ENCODE measurements at regions not wholly inside any gene's neighbourhood (a gene's known extent, or its start where the extent isn't known, plus 50 kb on each side); places are given as distances from the start of the nearest gene placed in this dataset.
"Not testable (repeated sequence)": the region's sequence is repeated elsewhere in the genome, so short reads cannot be mapped to it uniquely, and the experiment has no call there.

DNA sequence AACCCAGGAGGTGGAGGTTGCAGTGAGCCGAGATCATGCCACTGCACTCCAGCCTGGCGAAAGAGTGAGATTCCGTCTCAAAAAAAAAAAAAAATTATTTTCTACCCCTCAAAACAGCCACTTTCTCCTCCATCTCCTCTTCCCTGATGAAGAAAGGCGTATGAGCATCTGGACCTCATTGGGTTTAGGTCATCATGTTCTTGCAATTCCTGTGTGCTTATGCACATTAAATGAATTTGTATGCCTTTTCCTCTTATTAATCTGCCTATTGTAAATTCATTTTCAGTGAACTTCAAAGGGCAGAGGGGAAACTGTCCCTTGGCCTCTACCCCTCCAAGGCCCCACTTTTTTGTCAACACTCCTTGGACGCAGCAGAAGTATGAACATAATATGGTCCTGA lies 117.8 kb downstream of the RPLP1 start:
- ChIA-PET POLR2A (no interaction called here), CTCF (interaction anchor here (0.6 kb wide), 1 partner anchor 94 kb away, joined by 3 read pairs; no protein-coding TSS in a partner anchor)

GRCh38 chr15:69570997-69571396 lies 118.4 kb downstream of the RPLP1 start:
- CTCF ChIA-PET, result no interaction called here

DNA sequence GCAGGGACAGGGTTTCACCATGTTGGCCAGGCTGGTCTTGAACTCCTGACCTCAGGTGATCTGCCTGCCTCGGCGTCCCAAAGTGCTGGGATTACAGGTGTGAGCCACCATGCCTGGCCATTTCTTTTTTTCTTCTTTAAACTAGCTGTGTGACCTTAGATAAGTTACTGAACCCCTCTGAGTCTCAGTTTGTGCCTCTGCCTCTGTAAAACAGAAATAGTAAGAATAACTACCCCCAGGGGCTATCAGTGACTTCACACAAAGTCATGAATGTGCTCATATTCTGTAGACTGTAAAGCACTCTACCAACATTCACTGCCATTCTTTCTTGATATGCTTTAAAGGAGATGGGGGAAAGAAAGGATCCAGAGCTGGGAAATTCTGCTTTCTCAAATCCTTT lies 120.7 kb downstream of the RPLP1 start:
- CTCF ChIA-PET, result interaction anchor here (0.7 kb wide), 1 partner anchor 913 kb away, joined by 4 read pairs; no protein-coding TSS in a partner anchor
- POLR2A ChIA-PET, result not testable (repeated sequence)

More at GRCh38 chr15:69570997-69571396, 118.4 kb downstream of the RPLP1 start:
- POLR2A ChIA-PET, result no interaction called here

- ChIA-PET CTCF (no interaction called here), POLR2A (no interaction called here)
These were observed 121.3 kb downstream of the RPLP1 start for GRCh38 chr15:69573815-69574475.

DNA sequence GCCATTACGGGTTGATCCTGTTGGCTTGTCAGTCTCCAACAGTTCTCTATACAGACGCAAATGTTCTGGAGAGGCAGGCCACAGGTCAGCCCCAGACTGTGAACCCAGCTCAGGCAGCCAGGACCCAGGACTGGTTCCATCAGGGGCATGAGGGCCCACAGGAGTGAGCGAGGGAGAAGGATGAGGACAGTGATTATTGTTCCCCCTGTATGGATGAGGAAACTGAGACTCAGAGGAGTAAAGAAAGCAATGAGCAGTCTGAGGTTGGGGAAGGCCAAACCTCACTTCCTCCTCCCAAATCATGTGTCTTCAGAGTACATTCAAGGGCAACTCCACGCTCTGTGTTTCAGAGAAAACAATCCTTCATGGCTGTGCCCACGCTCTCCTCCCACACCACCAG lies 121.9 kb downstream of the RPLP1 start:
- ChIA-PET POLR2A (no interaction called here), CTCF (no interaction called here)

GRCh38 chr15:69575387-69575786 lies 122.8 kb downstream of the RPLP1 start:
- ChIA-PET CTCF (interaction anchor here (0.6 to 1.9 kb wide), 4 partner anchors 9 to 930 kb away, joined by 3 to 4 read pairs (median 3); no protein-coding TSS in a partner anchor), POLR2A (no interaction called here)

DNA sequence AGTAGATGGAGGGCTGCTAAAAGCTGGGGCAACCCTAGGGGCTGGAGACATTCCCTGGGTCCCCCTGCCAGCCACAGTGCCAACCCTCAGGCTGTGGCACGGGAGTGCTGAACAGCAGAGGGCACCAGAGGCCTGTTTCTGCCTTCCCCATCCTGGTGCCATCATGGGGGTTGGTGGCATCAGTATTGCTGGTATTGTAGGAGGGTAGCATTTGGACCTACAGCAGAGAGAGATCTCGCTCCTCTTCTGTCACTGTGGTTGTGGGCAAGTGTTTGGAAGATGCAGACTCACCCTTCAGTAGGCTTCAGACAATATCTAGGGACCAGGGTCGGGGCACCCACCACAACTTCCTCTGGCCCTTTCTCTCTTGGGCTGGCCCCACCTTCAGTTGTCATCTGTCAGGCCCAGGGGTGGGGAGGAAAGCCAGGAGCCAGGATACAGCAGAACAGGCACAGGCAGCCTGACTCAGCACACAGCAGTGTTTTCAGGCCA lies 123.5 kb downstream of the RPLP1 start:
- CTCF ChIA-PET, result interaction anchor here (0.8 to 1.9 kb wide), 4 partner anchors 10 to 929 kb away, joined by 3 to 4 read pairs (median 3); no protein-coding TSS in a partner anchor
- POLR2A ChIA-PET, result no interaction called here

DNA sequence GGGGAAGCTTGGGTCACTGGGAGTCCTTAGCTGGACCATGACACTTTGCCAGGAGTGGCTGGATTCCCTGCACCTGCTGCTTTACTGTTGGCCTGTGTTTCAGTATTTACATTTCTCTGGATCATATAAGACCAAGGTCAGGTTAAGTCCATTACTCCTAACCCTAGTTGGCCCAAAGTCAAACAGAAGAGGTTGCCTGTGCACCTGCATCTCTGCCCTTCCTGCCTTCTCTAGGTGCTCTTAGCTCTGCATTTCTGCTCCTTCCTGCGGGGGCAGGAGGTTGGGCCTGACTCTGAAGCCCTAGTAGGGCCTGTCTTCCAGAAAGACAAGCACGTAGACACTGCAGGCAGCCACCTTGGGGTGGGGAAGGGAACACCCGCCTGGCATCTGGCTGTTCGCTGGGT lies 124.3 kb downstream of the RPLP1 start:
- ChIA-PET CTCF (interaction anchor here (0.8 to 1.9 kb wide), 4 partner anchors 11 to 514 kb away, joined by 3 to 5 read pairs (median 4); no protein-coding TSS in a partner anchor), POLR2A (no interaction called here)

DNA sequence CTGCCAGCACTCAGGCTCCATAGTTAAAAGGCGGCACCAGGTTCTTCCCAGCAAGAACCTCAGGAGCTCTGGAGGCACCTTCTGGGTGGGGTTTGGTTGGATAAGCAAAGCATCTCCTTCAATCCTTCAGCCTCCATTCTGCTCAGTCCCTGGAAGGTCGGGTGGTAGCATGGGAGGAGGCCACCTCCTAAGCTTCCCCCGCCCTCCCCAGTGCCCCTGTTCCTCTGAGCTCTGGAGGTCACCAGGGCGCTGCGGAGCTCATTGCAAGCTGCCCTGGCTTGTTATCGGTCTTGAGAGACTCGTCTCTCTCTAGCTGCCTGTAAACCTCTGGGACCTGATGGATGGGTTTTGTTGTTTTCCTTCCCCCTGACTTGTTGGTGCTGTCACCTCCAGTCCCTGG lies 124.8 kb downstream of the RPLP1 start:
- POLR2A ChIA-PET, result no interaction called here
- CTCF ChIA-PET, result interaction anchor here (0.9 kb wide), 1 partner anchor 322 kb away, joined by 5 read pairs; no protein-coding TSS in a partner anchor

DNA sequence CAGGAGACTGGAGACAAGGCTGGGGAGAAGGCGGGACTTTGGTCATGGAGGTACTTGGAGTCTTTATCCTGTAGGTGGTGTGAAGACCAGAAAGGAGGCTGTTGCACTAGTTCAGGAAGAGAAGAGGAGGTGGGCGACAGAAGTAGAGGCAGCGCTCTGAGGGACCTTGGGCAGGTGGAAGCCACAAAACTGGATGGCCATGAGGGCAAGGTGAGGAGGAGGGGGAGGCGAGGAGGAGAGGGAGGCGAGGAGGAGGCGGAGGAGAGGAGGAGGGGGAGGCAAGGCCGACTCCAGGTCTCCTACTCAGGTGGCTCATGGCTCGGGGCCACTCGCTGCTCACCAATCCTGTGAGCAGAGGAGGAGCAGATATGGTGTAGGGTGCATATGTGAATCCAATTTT lies 125.6 kb downstream of the RPLP1 start:
- ChIA-PET POLR2A (no interaction called here), CTCF (no interaction called here)

DNA sequence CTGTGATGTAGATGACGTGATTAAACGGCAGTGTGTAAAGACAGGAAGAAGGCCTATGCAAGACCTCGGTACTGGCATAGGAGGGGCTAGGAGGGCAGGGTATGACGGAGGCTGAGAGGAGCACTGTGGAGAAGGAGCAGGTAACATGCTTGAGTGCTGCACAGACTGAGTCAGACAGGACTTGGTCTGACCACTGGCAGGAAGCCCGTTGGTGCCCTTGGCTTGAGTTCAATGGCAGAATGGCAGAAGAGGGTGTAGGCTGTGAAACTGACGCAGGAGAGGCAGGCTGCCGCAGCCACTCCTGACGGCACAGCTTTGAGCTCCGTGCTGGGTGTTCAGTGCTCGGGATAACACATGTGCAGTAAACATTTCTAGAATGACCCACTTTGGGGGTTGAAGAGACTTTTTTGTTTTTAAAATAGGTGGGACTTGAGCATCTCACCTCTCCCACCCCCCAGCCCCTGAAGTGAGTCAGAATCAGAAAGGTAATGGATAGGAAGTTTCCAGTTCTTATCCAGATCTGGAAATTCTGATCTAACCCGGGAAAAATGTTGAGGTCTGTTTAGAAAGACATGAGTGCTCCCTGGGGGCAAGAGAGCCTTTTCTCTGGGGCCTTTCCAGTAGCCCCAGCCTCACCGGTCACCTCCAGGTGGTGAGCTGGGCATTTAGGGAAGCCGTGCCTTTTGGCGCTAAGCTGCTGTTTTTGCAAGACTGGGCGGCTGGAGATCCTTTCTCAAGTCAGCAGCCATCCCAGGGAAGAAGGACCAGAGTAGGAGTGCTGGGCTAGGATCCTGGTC lies 126.4 kb downstream of the RPLP1 start:
- POLR2A ChIA-PET, result no interaction called here
- CTCF ChIA-PET, result no interaction called here

DNA sequence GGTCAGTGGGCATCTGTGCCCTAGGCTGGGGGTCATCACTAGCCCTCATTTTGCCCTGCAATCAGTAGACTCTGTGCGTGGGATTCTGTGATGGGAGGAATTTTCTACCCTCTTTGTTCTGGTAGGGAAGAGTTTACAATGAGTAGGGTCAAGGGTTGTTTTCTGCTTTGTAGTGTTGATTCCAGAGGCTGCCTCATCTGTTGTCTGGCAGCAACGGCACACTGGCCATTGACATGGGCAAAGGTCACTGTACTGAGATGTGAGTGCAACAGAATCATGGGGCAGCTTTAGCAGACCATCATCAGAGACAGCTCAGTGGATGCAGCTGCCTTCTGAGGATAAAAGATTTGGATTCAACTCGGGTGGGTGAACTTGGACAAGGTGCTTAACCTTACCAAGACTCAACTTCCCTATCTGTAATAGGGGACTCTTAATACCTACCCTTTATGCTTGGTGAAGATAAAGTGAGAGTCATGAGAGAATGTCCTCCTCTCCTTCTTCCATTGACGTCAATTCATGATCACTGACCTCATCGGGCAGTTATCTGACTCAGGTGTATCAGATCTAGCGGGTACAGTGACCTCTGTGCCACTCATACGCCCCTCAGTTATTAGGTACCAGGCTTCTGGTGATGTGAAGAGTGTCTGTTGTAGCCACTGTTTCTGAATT lies 127.5 kb downstream of the RPLP1 start:
- POLR2A ChIA-PET, result no interaction called here
- CTCF ChIA-PET, result no interaction called here

DNA sequence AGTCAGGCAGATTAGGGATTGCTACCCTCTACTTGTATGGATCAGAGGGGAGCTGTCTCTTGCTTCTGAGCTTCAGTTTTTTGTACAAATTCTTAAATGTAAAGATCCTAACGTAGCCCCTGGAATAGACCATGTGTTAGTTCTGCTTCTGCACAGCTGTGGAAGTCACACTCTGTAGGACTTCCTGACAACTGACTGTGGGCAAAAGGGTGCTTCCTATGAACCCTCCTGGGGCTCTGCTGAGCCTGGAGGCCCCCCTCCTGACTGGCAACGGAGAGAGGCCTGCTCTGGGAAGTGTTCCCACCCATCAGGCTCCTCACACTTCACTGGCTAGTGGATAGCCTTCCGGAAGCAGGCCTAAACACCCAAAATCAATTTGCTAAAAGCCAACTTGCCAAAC lies 131.0 kb downstream of the RPLP1 start:
- ChIA-PET POLR2A (no interaction called here), CTCF (no interaction called here)

GRCh38 chr15:69585937-69586336 lies 133.3 kb downstream of the RPLP1 start:
- ChIA-PET CTCF (interaction anchor here (0.7 kb wide), 1 partner anchor 226 kb away, joined by 3 read pairs; no protein-coding TSS in a partner anchor), POLR2A (no interaction called here)

GRCh38 chr15:69586721-69587120 lies 134.1 kb downstream of the RPLP1 start:
- CTCF ChIA-PET, result no interaction called here
- POLR2A ChIA-PET, result no interaction called here

DNA sequence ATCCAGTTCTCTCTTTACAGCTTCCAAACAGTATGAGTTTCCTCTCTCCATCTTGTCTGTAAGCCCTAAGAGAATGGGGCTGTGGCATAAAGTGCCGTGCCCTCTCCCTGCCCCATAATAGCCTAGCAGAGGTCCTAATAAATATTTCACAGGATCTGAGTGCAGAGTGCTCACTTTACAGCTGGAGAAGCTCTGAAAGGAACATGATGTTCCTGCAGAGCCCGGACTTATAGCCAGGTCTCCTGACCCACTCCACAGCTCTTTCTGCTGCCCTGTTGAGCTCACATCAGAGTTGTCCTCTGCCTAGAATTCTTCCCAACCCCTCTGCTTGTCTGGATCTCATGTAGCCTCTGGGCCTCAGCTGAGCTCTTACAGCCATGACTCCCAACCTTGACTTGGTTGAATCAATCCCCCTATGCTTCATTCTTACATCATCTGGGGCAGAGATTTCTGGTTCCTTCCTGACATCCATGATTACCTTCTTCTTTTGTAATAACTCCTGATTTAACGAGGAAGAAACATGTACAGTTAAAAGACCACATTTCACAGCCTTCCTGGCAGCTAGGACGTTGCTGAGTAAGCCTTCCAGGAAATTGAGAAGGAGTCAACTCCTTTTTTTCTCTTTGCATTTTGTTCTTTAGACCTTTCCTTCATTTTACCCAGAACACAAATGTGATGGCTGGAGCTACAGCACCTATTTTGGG lies 135.3 kb downstream of the RPLP1 start:
- POLR2A ChIA-PET, result no interaction called here
- CTCF ChIA-PET, result no interaction called here

- ChIA-PET CTCF (no interaction called here), POLR2A (no interaction called here)
These were observed 137.6 kb downstream of the RPLP1 start for GRCh38 chr15:69590201-69590710.

GRCh38 chr15:69590932-69591524 lies 138.4 kb downstream of the RPLP1 start:
- ChIA-PET POLR2A (interaction anchor here (0.5 kb wide), 1 partner anchor 1570 kb away, joined by 3 read pairs; no protein-coding TSS in a partner anchor), CTCF (no interaction called here)

GRCh38 chr15:69591905-69592508 lies 139.4 kb downstream of the RPLP1 start:
- POLR2A ChIA-PET, result interaction anchor here (0.7 kb wide), 1 partner anchor 1538 kb away, joined by 4 read pairs; the partner anchor contains the start of gene PIAS1

More at GRCh38 chr15:69591905-69592508, 139.4 kb downstream of the RPLP1 start:
- CTCF ChIA-PET, result interaction anchor here (0.7 kb wide), 2 partner anchors 450 to 900 kb away, joined by 4 to 5 read pairs; no protein-coding TSS in a partner anchor

All from activated CD8-positive, alpha-beta memory T cell treated with anti-CD3 and anti-CD28 coated beads for 36 hours (primary cell).